Testis (tissue), 2 donors: ENCODE measurements at regions not wholly inside any gene's neighbourhood (a gene's known extent, or its start where the extent isn't known, plus 50 kb on each side); places are given as distances from the start of the nearest gene placed in this dataset.

Experiments
- DNase-seq: peaks from one replicate; pipeline ENCODE4 v3.0.0-alpha.2; 2019
- H3K27ac ChIP-seq, 2 donors: fragments of 200-600 bp; sonication (generic); one replicate each; pipeline ENCODE4 v1.5.1; 2019
- H3K27me3 ChIP-seq: fragments of 200-600 bp; sonication (generic); one replicate; pipeline ENCODE4 v1.5.1; 2019
- H3K36me3 ChIP-seq: fragments of 200-600 bp; sonication (generic); one replicate; pipeline ENCODE4 v1.5.1; 2017; ENCODE audit warnings: low read depth; ENCODE audit errors: missing control alignments
- H3K4me1 ChIP-seq: fragments of 200-600 bp; sonication (generic); one replicate; pipeline ENCODE4 v1.5.1; 2019
- H3K4me3 ChIP-seq, 2 donors: fragments of 200-600 bp; sonication (generic); one replicate each; pipeline ENCODE4 v1.5.1; 2017 to 2019
- H3K9me3 ChIP-seq: fragments of 200-600 bp; sonication (generic); one replicate; pipeline ENCODE4 v1.5.1; 2017
- CTCF ChIP-seq, 3 experiments: fragments of 450-650 bp in 2 of 3; fragments of 200-600 bp in 1 of 3; sonication (generic) in 1 of 3; IDR thresholded peaks; one replicate each; pipeline ENCODE4 v1.5.1; 2016 to 2019; ENCODE audit warnings: antibody characterized with exemption in 3 of 3, mild to moderate bottlenecking in 2 of 3, moderate library complexity in 1 of 3
- POLR2A ChIP-seq: fragments of 450-650 bp; IDR thresholded peaks from one replicate; pipeline ENCODE4 v1.6.1; 2017; ENCODE audit warnings: antibody characterized with exemption, mild to moderate bottlenecking, moderate library complexity
- WGBS, 2 donors: methylation state at CpG; one replicate each; pipeline ENCODE4 v1.1.5; 2018; 5-methylcytosine and 5-hydroxymethylcytosine counted together
- intact Hi-C: fragments of 100-400 bp; cut with DNase I; formaldehyde crosslinking; loops from one replicate; pipeline ENCODE4 v1.15.1; 2023; ENCODE audit warnings: low total_unique reads

- no peak overlapping the region for H3K27ac ChIP-seq
- no peak overlapping the region for H3K4me3 ChIP-seq
- no peaks in the 10 kb centered on the region for H3K9me3 ChIP-seq
- TF ChIP-seq CTCF (IDR thresholded peaks at IDR 0.05) (no peak), POLR2A (no peak)
- H3K27me3 ChIP-seq, result no peaks in the 10 kb centered on the region
- H3K4me1 ChIP-seq, result no peaks in the 10 kb centered on the region
- intact Hi-C loops, result no loop called here
- WGBS, 2 donors, result 0 to 5% methylated on average over 1 of the region's 1 CpG
- no peaks in the 10 kb centered on the region for H3K36me3 ChIP-seq
- DNase-seq, result no peak
Observed at GRCh38 chr9:19936598-19936997, 147.8 kb upstream of the SLC24A2 start.

- TF ChIP-seq CTCF (IDR thresholded peaks at IDR 0.05) (no peak), POLR2A (no peak)
- Histone ChIP-seq H3K4me1 (no peaks in the 10 kb centered on the region), H3K4me3 (no peak overlapping the region), H3K27me3 (no peaks in the 10 kb centered on the region), H3K9me3 (no peaks in the 10 kb centered on the region), H3K36me3 (no peaks in the 10 kb centered on the region), H3K27ac (no peak overlapping the region)
- DNase-seq, result no peak
- intact Hi-C loops, result no loop called here
- WGBS, 2 donors, result 62 to 75% methylated on average over 4 of the region's 4 CpGs
Observed at GRCh38 chr9:19935422-19935821, 146.6 kb upstream of the SLC24A2 start.

- Histone ChIP-seq H3K27me3 (no peaks in the 10 kb centered on the region), H3K4me1 (no peaks in the 10 kb centered on the region), H3K9me3 (no peaks in the 10 kb centered on the region), H3K36me3 (no peaks in the 10 kb centered on the region), H3K27ac (no peak overlapping the region), H3K4me3 (peak overlapping the region; percentile 52 to 66)
- intact Hi-C loops, result no loop called here
- DNase-seq, result peak; percentile 36
- 2 to 7% methylated on average over 21 to 41 of the region's 41 CpGs for WGBS, 2 donors
- TF ChIP-seq CTCF (IDR thresholded peaks at IDR 0.05), result no peak
- no peak for TF ChIP-seq POLR2A
Observed at GRCh38 chr9:19934301-19934871, 145.5 kb upstream of the SLC24A2 start.

- Histone ChIP-seq H3K4me3 (no peak overlapping the region), H3K4me1 (no peaks in the 10 kb centered on the region), H3K9me3 (no peaks in the 10 kb centered on the region), H3K36me3 (no peaks in the 10 kb centered on the region), H3K27me3 (no peaks in the 10 kb centered on the region), H3K27ac (no peak overlapping the region)
- intact Hi-C loops, result no loop called here
- no peak for DNase-seq
- no peak for TF ChIP-seq POLR2A
Observed at GRCh38 chr9:19931098-19931890, 142.5 kb upstream of the SLC24A2 start.

GRCh38 chr9:19927560-19927959, 138.7 kb upstream of the SLC24A2 start:
- peaks cover 5% of the 10 kb centered on the region for H3K4me1 ChIP-seq
- no peak overlapping the region for H3K27ac ChIP-seq
- intact Hi-C loops, result loop anchor here (10.0 kb wide), 2 partner anchors 707 to 1017 kb away; no protein-coding TSS in a partner anchor
- no peaks in the 10 kb centered on the region for H3K9me3 ChIP-seq
- no peak for DNase-seq
- H3K4me3 ChIP-seq, result no peak overlapping the region
- TF ChIP-seq POLR2A (no peak), CTCF (IDR thresholded peaks at IDR 0.05) (no peak)
- no peaks in the 10 kb centered on the region for H3K27me3 ChIP-seq
- H3K36me3 ChIP-seq, result no peaks in the 10 kb centered on the region
- WGBS, 2 donors, result 80 to 88% methylated on average over 6 of the region's 6 CpGs
